Sigmoid colon (tissue), 6 donors: ENCODE measurements at regions not wholly inside any gene's neighbourhood (a gene's known extent, or its start where the extent isn't known, plus 50 kb on each side); places are given as distances from the start of the nearest gene placed in this dataset.

Source experiments
- DNase-seq: peaks from one replicate; pipeline ENCODE4 v3.0.0-alpha.2; 2019
- H3K27ac ChIP-seq, 4 donors: fragments of 200-600 bp; sonication (generic); one replicate each; pipeline ENCODE4 v1.5.1; 2016 to 2019; ENCODE audit warnings: mild to moderate bottlenecking in 1 of 4
- H3K27me3 ChIP-seq, 3 donors: fragments of 200-600 bp; sonication (generic); one replicate each; pipeline ENCODE4 v1.5.1; 2019; ENCODE audit warnings: mild to moderate bottlenecking in 1 of 3
- H3K36me3 ChIP-seq, 4 donors: fragments of 200-600 bp; sonication (generic); one replicate each; pipeline ENCODE4 v1.5.1; 2016 to 2019
- H3K4me1 ChIP-seq, 4 donors: fragments of 200-600 bp; sonication (generic); one replicate each; pipeline ENCODE4 v1.5.1; 2017 to 2019
- H3K4me3 ChIP-seq, 4 donors: fragments of 200-600 bp; sonication (generic); one replicate each; pipeline ENCODE4 v1.5.1; 2017 to 2019; ENCODE audit warnings: mild to moderate bottlenecking in 2 of 4, moderate library complexity in 1 of 4
- H3K9me3 ChIP-seq, 4 donors: fragments of 200-600 bp in 3 of 4; sonication (generic) in 3 of 4; one replicate each; pipeline versions ENCODE4 v1.5.1 to v1.6.1; 2013 to 2019
- EP300 ChIP-seq, 4 donors: sonication (generic); formaldehyde crosslinking; IDR thresholded peaks; one replicate each; pipeline ENCODE4 v1.6.1; 2017; ENCODE audit warnings: antibody characterized with exemption in 4 of 4
- POLR2A ChIP-seq, 2 donors: fragments of 450-650 bp; IDR thresholded peaks; one replicate each; pipeline ENCODE4 v1.6.1; 2016; ENCODE audit warnings: antibody characterized with exemption in 2 of 2, mild to moderate bottlenecking in 2 of 2, moderate library complexity in 2 of 2
- POLR2AphosphoS5 ChIP-seq, 4 donors: sonication (generic); formaldehyde crosslinking; IDR thresholded peaks; one replicate each; pipeline ENCODE4 v1.6.1; 2017; ENCODE audit warnings: antibody characterized with exemption in 4 of 4
- WGBS, 2 donors: extraction: QIAGEN DNeasy Blood & Tissue Kit; methylation state at CpG; one replicate each; pipeline ENCODE4 v1.1.7; 2013; 5-methylcytosine and 5-hydroxymethylcytosine counted together
- intact Hi-C: fragments of 100-400 bp; cut with DNase I; formaldehyde crosslinking; loops from one replicate; pipeline ENCODE4 v1.15.1; 2023
- TF ChIP-seq, protein P1 (sequence below), 4 experiments: fragments of 450-650 bp in 3 of 4; fragments of 200-600 bp in 1 of 4; IDR thresholded peaks; one replicate each; pipeline ENCODE4 v1.5.1; 2016 to 2019; ENCODE audit warnings: antibody characterized with exemption in 4 of 4, mild to moderate bottlenecking in 3 of 4, moderate library complexity in 2 of 4
- donor health status: healthy with polysubstance abuse.
- donor health status: healthy.

DNA sequence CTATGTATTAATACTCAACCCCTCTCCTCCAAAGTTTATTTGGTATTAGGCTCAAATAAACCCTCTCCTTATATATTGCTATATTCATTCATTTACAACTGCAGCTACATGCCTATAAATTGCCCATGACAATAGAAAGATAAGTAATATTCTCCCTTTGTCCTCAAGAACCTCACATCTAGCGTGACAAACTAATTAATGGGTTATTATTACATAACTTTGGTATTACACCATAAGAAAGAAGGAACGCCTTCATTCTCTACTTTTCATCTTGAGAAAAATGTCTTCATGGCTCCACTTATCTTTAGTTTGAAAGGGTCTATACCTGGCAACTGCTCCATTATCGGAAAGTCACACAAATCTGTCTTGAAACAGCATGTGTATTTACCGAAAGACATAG lies 157.7 kb upstream of the RASGEF1B start:
- Histone ChIP-seq H3K4me3 (no peak overlapping the region), H3K27ac (no peak overlapping the region), H3K36me3 (no peaks in the 10 kb centered on the region), H3K27me3 (no peaks in the 10 kb centered on the region), H3K9me3 (no peaks in the 10 kb centered on the region), H3K4me1 (peaks cover 0 to 10% (median 9%) of the 10 kb centered on the region in 4 donors)
- 70 to 73% methylated on average over 4 of the region's 4 CpGs for WGBS, 2 donors
- TF ChIP-seq, protein P1, sequence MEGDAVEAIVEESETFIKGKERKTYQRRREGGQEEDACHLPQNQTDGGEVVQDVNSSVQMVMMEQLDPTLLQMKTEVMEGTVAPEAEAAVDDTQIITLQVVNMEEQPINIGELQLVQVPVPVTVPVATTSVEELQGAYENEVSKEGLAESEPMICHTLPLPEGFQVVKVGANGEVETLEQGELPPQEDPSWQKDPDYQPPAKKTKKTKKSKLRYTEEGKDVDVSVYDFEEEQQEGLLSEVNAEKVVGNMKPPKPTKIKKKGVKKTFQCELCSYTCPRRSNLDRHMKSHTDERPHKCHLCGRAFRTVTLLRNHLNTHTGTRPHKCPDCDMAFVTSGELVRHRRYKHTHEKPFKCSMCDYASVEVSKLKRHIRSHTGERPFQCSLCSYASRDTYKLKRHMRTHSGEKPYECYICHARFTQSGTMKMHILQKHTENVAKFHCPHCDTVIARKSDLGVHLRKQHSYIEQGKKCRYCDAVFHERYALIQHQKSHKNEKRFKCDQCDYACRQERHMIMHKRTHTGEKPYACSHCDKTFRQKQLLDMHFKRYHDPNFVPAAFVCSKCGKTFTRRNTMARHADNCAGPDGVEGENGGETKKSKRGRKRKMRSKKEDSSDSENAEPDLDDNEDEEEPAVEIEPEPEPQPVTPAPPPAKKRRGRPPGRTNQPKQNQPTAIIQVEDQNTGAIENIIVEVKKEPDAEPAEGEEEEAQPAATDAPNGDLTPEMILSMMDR (IDR thresholded peaks at IDR 0.05): no peak
- TF ChIP-seq POLR2A (IDR thresholded peaks at IDR 0.05): no peak
- no peak for TF ChIP-seq POLR2AphosphoS5 (IDR thresholded peaks at IDR 0.05)
- TF ChIP-seq EP300 (IDR thresholded peaks at IDR 0.05): no peak
- intact Hi-C loops: no loop called here
- no peak for DNase-seq

DNA sequence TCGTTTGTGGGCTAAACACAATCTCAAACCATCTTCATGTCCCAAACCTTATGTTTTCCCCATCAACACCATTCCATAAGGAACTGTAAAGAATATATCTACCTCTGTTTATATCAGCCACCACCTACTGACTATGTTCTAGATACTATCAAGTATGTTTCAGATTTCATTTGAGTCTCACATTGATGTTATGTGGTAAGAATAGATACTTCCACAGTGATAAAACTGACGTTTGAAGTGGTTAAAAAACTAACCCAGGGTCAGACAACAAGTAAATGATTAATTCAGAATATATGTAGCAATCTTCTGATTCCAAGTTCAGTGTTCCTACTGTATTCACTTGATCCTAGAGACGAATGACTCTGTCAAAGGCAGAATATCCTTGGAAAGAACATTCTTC lies 156.8 kb upstream of the RASGEF1B start:
- no peaks in the 10 kb centered on the region for H3K36me3 ChIP-seq
- 21 to 62% methylated on average over 3 of the region's 3 CpGs for WGBS, 2 donors
- no peak overlapping the region for H3K4me3 ChIP-seq
- TF ChIP-seq EP300 (IDR thresholded peaks at IDR 0.05): no peak
- no peak for TF ChIP-seq POLR2A (IDR thresholded peaks at IDR 0.05)
- TF ChIP-seq, protein P1 (IDR thresholded peaks at IDR 0.05): no peak
- TF ChIP-seq POLR2AphosphoS5 (IDR thresholded peaks at IDR 0.05): no peak
- no peaks in the 10 kb centered on the region for H3K27me3 ChIP-seq
- H3K4me1 ChIP-seq: peaks cover 0 to 10% (median 9%) of the 10 kb centered on the region in 4 donors
- intact Hi-C loops: no loop called here
- no peak for DNase-seq
- H3K27ac ChIP-seq: no peak overlapping the region
- no peaks in the 10 kb centered on the region for H3K9me3 ChIP-seq

DNA sequence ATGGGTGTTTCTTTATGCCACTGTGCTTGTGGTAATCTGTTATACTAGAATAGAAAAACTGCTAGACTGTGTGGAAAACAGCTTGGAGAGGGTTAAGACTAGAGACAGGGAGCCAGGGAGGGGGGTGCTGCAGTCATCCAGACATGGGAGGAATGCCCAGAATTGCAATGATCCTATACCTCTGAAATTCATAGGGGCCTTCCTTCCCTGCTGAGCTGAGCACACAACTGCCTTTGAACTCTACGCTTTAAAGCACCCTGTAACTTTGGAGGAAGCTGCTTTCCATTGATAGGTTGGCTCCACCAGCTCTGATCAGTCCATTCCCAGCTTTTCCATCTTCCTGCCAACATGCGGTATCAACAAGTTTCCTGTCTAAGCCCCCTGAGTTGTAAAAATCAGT lies 155.9 kb upstream of the RASGEF1B start:
- Histone ChIP-seq H3K27me3 (no peaks in the 10 kb centered on the region), H3K4me3 (no peak overlapping the region), H3K36me3 (no peaks in the 10 kb centered on the region), H3K4me1 (peaks cover 0 to 10% (median 9%) of the 10 kb centered on the region in 4 donors), H3K9me3 (no peaks in the 10 kb centered on the region), H3K27ac (no peak overlapping the region)
- 85 to 97% methylated on average over 2 of the region's 2 CpGs for WGBS, 2 donors
- no peak for DNase-seq
- intact Hi-C loops: no loop called here
- TF ChIP-seq POLR2A (IDR thresholded peaks at IDR 0.05) (no peak), POLR2AphosphoS5 (IDR thresholded peaks at IDR 0.05) (no peak), EP300 (IDR thresholded peaks at IDR 0.05) (no peak)
- TF ChIP-seq, protein P1 (IDR thresholded peaks at IDR 0.05): no peak

DNA sequence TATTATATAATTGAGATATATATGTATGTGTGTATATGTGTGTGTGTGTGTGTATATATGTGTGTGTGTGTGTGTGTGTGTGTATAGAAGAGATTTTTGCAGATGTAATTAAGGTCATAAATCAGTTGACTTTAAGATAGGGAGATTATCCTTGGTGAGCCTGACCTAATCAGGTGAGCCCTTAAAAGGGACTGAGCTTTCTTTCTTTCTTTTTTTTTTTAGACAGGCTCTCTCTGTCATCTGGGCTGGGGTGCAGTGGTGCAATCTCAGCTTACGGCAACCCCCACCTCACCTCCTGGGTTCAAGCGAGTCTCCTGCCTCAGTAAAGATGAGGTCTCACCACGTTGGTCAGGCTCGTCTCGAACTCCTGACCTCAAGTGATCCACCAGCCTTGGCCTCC lies 155.1 kb upstream of the RASGEF1B start:
- 76 to 78% methylated on average over 5 of the region's 5 CpGs for WGBS, 2 donors
- DNase-seq: no peak
- no peak overlapping the region for H3K27ac ChIP-seq
- H3K9me3 ChIP-seq: no peaks in the 10 kb centered on the region
- no peaks in the 10 kb centered on the region for H3K36me3 ChIP-seq
- peaks cover 0 to 8% (median 6%) of the 10 kb centered on the region in 4 donors for H3K4me1 ChIP-seq
- H3K4me3 ChIP-seq: no peak overlapping the region
- H3K27me3 ChIP-seq: no peaks in the 10 kb centered on the region
- intact Hi-C loops: no loop called here
- no peak for TF ChIP-seq POLR2A (IDR thresholded peaks at IDR 0.05)
- no peak for TF ChIP-seq POLR2AphosphoS5 (IDR thresholded peaks at IDR 0.05)
- TF ChIP-seq, protein P1 (IDR thresholded peaks at IDR 0.05): no peak
- no peak for TF ChIP-seq EP300 (IDR thresholded peaks at IDR 0.05)
